Endodermal cell (in vitro differentiated cells): ENCODE measurements at regions not wholly inside any gene's neighbourhood (a gene's known extent, or its start where the extent isn't known, plus 50 kb on each side); places are given as distances from the start of the nearest gene placed in this dataset.

Source experiments
- DNase-seq: peaks from one replicate; pipeline ENCODE4 v3.0.0-alpha.2; 2017
- H3K27ac ChIP-seq: 2 replicates; pipeline ENCODE4 v1.5.1; 2013; ENCODE audit warnings: mild to moderate bottlenecking, low read depth, low read length, moderate library complexity
- H3K27me3 ChIP-seq: 2 replicates; pipeline ENCODE4 v1.6.1; 2013; ENCODE audit warnings: mild to moderate bottlenecking, low read length, moderate library complexity; ENCODE audit not compliant: insufficient read depth, control insufficient read depth, poor library complexity, severe bottlenecking
- H3K36me3 ChIP-seq: 2 replicates; pipeline ENCODE4 v1.7.0; 2013; ENCODE audit warnings: mild to moderate bottlenecking, low read length, moderate library complexity; ENCODE audit not compliant: control insufficient read depth, insufficient read depth
- H3K4me1 ChIP-seq: one replicate; pipeline ENCODE4 v1.7.0; 2013; ENCODE audit warnings: low read length; ENCODE audit not compliant: control insufficient read depth, insufficient read depth
- H3K4me3 ChIP-seq: 2 replicates; pipeline ENCODE4 v1.5.1; 2013; ENCODE audit warnings: mild to moderate bottlenecking, low read length, moderate library complexity
- H3K9ac ChIP-seq: 2 replicates; pipeline ENCODE4 v1.6.1; 2013; ENCODE audit warnings: mild to moderate bottlenecking, low read length, moderate library complexity; ENCODE audit not compliant: poor library complexity, severe bottlenecking; ENCODE audit errors: extremely low read depth
- H3K9me3 ChIP-seq: 2 replicates; pipeline ENCODE4 v1.6.1; 2013; ENCODE audit warnings: mild to moderate bottlenecking, low read length, moderate library complexity; ENCODE audit not compliant: control insufficient read depth
- H3K27ac Mint-ChIP-seq: 2 replicates; pipeline ENCODE4 v1.8.0; 2020; ENCODE audit warnings: mixed read lengths
- H3K27me3 Mint-ChIP-seq: 2 replicates; pipeline ENCODE4 v1.8.0; 2021; ENCODE audit warnings: mild to moderate bottlenecking, mixed read lengths; ENCODE audit not compliant: insufficient read depth
- H3K36me3 Mint-ChIP-seq: 2 replicates; pipeline ENCODE4 v1.8.0; 2020; ENCODE audit warnings: low read depth, mixed read lengths
- H3K4me1 Mint-ChIP-seq: 2 replicates; pipeline ENCODE4 v1.8.0; 2020; ENCODE audit warnings: mixed read lengths
- H3K4me3 Mint-ChIP-seq: 2 replicates; pipeline ENCODE4 v1.8.0; 2020; ENCODE audit warnings: mild to moderate bottlenecking, moderate library complexity, mixed read lengths
- H3K9me3 Mint-ChIP-seq: 2 replicates; pipeline ENCODE4 v1.8.0; 2020; ENCODE audit warnings: mild to moderate bottlenecking, mixed read lengths
- WGBS, 2 experiments: methylation state at CpG; one replicate each; pipeline versions ENCODE4 v1.1.5 to v1.1.7; 2013; ENCODE audit warnings: missing lambda C conversion rate in 2 of 2, mixed read lengths in 1 of 2; ENCODE audit not compliant: insufficient coverage in 1 of 2, insufficient read length in 1 of 2; 5-methylcytosine and 5-hydroxymethylcytosine counted together
- TF ChIP-seq, protein P1 (sequence below): fragments of 200-600 bp; sonication (generic); conservative IDR thresholded peaks from 2 replicates; pipeline ENCODE4 v1.5.0; 2021; ENCODE audit warnings: antibody characterized with exemption, mild to moderate bottlenecking

DNA sequence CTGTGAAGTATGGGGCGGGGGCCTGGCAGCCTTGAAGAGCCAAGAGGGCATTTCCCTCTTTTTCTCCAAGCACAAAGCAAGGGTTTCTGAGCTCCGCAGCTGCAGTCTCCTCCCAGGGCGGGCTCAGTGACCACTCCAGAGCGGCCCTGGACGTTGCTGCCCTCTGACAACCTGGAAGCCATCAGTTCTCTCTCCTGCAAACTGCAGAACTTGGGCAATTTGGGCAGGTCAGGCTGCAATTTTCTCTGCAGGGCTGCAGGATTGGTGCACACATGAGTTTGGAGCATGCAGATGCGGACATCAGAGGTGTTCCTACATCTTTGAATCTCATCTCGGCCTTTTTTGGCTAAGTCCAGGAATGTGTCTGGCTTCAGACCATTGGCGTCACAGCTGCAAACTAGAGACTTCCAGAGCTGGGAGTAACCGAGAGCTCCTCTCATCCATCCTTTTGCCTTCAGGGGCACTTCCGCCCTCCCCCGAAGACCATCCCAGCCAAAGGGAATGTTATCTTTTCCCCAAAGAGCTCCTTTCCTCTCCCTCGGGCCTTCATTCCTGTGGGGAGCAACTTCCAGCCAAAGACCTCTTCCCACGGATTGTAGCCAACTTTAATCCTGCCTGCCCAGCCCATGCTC lies 139.6 kb upstream of the WNT4 start:
- Mint-ChIP-seq H3K4me1 (no peaks in the 10 kb centered on the region), H3K36me3 (no peaks in the 10 kb centered on the region), H3K4me3 (no peak overlapping the region), H3K9me3 (peaks cover 12% of the 10 kb centered on the region), H3K27ac (no peak overlapping the region), H3K27me3 (peaks cover 12% of the 10 kb centered on the region)
- no peak overlapping the region for H3K27ac ChIP-seq
- H3K4me3 ChIP-seq = no peak overlapping the region
- no peaks in the 10 kb centered on the region for H3K36me3 ChIP-seq
- no peaks in the 10 kb centered on the region for H3K27me3 ChIP-seq
- WGBS, 2 experiments = 90 to 91% methylated on average over 12 to 13 of the region's 13 CpGs
- no peaks in the 10 kb centered on the region for H3K9me3 ChIP-seq
- DNase-seq = no peak
- H3K9ac ChIP-seq = no peak overlapping the region
- TF ChIP-seq, protein P1, sequence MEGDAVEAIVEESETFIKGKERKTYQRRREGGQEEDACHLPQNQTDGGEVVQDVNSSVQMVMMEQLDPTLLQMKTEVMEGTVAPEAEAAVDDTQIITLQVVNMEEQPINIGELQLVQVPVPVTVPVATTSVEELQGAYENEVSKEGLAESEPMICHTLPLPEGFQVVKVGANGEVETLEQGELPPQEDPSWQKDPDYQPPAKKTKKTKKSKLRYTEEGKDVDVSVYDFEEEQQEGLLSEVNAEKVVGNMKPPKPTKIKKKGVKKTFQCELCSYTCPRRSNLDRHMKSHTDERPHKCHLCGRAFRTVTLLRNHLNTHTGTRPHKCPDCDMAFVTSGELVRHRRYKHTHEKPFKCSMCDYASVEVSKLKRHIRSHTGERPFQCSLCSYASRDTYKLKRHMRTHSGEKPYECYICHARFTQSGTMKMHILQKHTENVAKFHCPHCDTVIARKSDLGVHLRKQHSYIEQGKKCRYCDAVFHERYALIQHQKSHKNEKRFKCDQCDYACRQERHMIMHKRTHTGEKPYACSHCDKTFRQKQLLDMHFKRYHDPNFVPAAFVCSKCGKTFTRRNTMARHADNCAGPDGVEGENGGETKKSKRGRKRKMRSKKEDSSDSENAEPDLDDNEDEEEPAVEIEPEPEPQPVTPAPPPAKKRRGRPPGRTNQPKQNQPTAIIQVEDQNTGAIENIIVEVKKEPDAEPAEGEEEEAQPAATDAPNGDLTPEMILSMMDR = no peak
- no peaks in the 10 kb centered on the region for H3K4me1 ChIP-seq

DNA sequence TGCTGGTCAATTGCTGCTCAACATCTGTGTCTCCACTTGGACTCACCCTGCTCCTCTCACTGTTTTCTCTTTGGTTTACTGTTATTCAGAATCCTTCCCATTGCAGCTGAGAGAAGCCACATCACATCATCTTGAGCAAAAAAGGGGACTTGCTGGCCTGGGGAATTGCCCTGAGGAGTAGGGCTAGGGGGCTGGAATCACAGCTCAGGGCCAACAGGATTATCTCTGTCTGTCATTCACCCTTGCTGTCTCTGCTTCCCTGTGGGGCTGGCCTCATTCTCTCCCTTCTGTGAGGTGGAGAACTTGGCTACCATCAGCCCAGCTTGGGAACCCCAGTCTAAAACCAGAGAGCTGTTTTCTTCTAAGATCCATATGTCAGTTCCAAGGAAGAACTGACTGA lies 140.7 kb upstream of the WNT4 start:
- Histone ChIP-seq H3K27me3 (no peaks in the 10 kb centered on the region), H3K9me3 (no peaks in the 10 kb centered on the region), H3K4me3 (no peak overlapping the region), H3K9ac (no peak overlapping the region), H3K27ac (no peak overlapping the region), H3K4me1 (peaks cover 4% of the 10 kb centered on the region), H3K36me3 (no peaks in the 10 kb centered on the region)
- Mint-ChIP-seq H3K27me3 (peaks cover 12% of the 10 kb centered on the region), H3K36me3 (no peaks in the 10 kb centered on the region), H3K9me3 (peaks cover 12% of the 10 kb centered on the region), H3K4me3 (no peak overlapping the region), H3K27ac (no peak overlapping the region), H3K4me1 (no peaks in the 10 kb centered on the region)
- no peak for DNase-seq
- TF ChIP-seq, protein P1 = no peak

DNA sequence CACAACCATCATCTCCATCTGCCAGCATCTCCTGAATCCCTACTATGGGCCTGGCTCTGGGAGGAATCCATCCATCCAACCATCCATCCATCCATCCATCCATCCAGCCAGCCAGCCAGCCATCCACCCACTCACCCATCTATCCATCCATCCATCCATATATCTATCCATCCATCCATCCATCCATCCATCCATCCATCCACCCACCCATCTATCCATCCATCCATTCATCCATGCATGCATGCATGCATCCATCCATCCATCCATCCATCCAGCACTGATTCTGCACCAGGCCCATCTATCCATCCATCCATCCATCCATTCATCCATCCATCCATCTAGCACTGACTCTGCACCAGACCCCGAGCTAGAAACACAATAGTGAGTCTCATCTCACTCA lies 141.3 kb upstream of the WNT4 start:
- Mint-ChIP-seq H3K27me3 (peaks cover 9% of the 10 kb centered on the region), H3K27ac (no peak overlapping the region), H3K36me3 (no peaks in the 10 kb centered on the region), H3K4me1 (no peaks in the 10 kb centered on the region), H3K4me3 (no peak overlapping the region), H3K9me3 (peaks cover 10% of the 10 kb centered on the region)
- WGBS, 2 experiments = 89 to 92% methylated on average over 1 of the region's 1 CpG
- Histone ChIP-seq H3K4me3 (no peak overlapping the region), H3K27me3 (no peaks in the 10 kb centered on the region), H3K9me3 (no peaks in the 10 kb centered on the region), H3K4me1 (peaks cover 4% of the 10 kb centered on the region), H3K9ac (no peak overlapping the region), H3K27ac (no peak overlapping the region), H3K36me3 (no peaks in the 10 kb centered on the region)
- DNase-seq = no peak
- TF ChIP-seq, protein P1 = no peak
